ENCODE measurements at regions not wholly inside any gene's neighbourhood (a gene's known extent, or its start where the extent isn't known, plus 50 kb on each side); places are given as distances from the start of the nearest gene placed in this dataset.
"Not testable (repeated sequence)": the region's sequence is repeated elsewhere in the genome, so short reads cannot be mapped to it uniquely, and the experiment has no call there.

DNA sequence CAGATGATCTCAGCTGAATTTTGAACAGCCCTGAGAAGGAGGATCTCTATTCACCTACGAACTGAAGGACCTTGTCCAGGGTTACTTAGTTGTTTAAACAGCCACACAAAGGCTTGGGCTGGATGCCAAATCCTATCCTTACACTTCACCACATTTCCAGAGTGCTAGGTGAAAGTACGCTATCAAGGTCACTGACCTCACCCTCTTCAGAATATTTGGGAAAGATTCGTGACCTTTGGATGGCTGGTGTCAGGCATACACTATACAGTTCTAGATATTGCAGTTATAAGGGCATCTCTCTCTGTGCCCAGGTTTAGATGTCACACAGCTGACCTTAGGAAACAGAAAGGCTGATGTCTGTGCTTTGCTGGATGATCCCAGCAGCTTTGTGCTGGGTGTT, 61.2 kb upstream of the ABLIM1 start:
- no peak for DNase-seq (ENCODE audit: low read depth)
- Histone ChIP-seq H3K36me3 (ENCODE audit: control insufficient read depth, insufficient read depth, low read length, severe bottlenecking) (no peaks in the 10 kb centered on the region), H3K4me3 (ENCODE audit: low read length) (no peak overlapping the region), H3K9ac (ENCODE audit: low read length) (no peak overlapping the region), H3K27me3 (replicated peaks; ENCODE audit: control insufficient read depth, insufficient read depth, low read length) (no peaks in the 10 kb centered on the region), H3K9me3 (ENCODE audit: control insufficient read depth, low read length) (no peaks in the 10 kb centered on the region), H3K4me1 (ENCODE audit: control insufficient read depth, insufficient read depth, low read length) (peaks cover 28% of the 10 kb centered on the region)

DNA sequence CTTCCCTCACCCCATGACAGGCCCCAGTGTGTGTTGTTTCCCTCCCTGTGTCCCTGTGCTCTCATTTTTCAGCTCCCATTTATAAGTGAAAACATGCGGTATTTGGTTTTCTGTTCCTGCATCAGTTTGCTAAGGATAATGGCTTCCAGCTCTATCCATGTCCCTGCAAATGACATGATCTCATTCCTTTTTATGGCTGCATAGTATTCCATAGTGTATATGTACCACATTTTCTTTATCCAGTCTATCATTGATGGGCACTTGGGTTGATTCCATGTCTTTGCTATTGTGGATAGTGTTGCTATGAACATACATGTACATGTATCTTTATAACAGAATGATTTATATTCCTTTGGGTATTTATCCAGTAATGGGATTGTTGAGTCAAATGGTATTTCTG, 61.9 kb upstream of the ABLIM1 start:
- not testable (repeated sequence) for H3K27me3 ChIP-seq (replicated peaks; ENCODE audit: control insufficient read depth, insufficient read depth, low read length); H3K36me3 ChIP-seq (ENCODE audit: control insufficient read depth, insufficient read depth, low read length, severe bottlenecking); DNase-seq (ENCODE audit: low read depth); H3K9ac ChIP-seq (ENCODE audit: low read length); H3K4me3 ChIP-seq (ENCODE audit: low read length); H3K9me3 ChIP-seq (ENCODE audit: control insufficient read depth, low read length)
- H3K4me1 ChIP-seq (ENCODE audit: control insufficient read depth, insufficient read depth, low read length) = peaks cover 24% of the 10 kb centered on the region

DNA sequence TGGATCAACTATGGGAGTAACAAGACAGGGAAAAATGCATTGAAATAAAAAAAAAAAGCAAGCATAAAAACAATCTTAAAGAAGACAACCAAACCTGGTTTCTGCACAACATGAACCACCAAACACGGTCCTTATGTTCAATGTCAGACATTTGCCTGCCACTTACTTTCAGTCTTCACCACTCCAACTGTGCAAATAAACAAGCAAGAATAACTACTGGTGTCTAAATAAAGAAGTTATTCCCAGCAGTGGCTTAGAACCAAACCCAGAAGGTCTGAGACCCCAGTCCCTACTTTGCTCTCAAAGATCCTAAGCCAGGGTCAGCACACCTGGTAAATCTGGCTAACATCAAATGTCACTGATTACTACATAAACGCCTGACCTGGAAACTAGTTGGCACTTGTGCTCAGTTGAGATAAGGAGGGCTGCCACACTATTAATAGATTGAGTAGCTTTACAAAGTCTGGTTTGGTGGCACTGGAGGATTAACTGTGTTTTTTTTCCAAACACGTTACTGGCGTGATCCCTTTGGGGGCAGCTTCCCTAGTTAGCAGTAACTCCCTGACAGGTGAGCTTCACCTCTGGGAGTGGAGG, 62.7 kb upstream of the ABLIM1 start:
- H3K4me3 ChIP-seq (ENCODE audit: low read length) = no peak overlapping the region
- H3K36me3 ChIP-seq (ENCODE audit: control insufficient read depth, insufficient read depth, low read length, severe bottlenecking) = no peaks in the 10 kb centered on the region
- H3K9ac ChIP-seq (ENCODE audit: low read length) = no peak overlapping the region
- no peaks in the 10 kb centered on the region for H3K27me3 ChIP-seq (replicated peaks; ENCODE audit: control insufficient read depth, insufficient read depth, low read length)
- DNase-seq (ENCODE audit: low read depth) = no peak
- peaks cover 18% of the 10 kb centered on the region for H3K4me1 ChIP-seq (ENCODE audit: control insufficient read depth, insufficient read depth, low read length)
- H3K9me3 ChIP-seq (ENCODE audit: control insufficient read depth, low read length) = no peaks in the 10 kb centered on the region

DNA sequence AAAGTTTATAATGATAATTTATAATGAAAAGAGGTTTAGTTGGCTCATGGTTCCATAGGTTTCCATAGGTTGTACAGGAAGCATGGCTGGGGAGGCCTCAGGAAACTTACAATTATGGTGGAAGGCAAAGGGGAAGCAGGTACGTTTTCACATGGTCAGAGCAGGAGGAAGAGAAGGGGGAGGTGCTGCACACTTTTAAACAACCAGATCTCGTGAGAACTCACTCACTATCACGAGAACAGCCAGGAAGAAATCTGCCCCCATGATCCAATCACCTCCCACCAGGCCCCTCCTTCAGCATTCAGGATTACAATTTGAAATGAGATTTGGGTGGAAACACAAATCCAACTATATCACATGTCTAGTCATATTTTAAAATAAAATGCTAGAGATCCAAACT, 64.1 kb upstream of the ABLIM1 start:
- H3K36me3 ChIP-seq (ENCODE audit: control insufficient read depth, insufficient read depth, low read length, severe bottlenecking); H3K9me3 ChIP-seq (ENCODE audit: control insufficient read depth, low read length); H3K4me1 ChIP-seq (ENCODE audit: control insufficient read depth, insufficient read depth, low read length); H3K9ac ChIP-seq (ENCODE audit: low read length); H3K27me3 ChIP-seq (replicated peaks; ENCODE audit: control insufficient read depth, insufficient read depth, low read length); DNase-seq (ENCODE audit: low read depth); H3K4me3 ChIP-seq (ENCODE audit: low read length): not testable (repeated sequence)

DNA sequence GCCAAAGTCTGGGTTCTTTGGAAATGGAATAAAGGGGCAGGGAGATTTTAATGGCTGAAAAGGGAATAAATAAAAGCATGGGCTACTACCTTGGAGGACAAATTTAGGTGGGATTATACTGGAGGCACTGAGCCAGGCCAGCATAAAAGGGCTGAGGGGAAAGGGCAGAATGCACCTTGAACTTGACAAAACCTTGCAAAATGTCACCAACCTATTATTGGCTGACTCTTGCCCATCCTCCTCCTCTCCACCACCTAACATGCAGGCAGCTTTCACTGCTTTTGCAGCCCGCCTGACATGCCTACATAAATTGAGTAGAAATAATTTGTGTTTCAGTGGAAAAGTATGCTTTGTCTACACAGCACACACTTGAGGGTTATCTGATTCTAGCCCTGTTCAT, 65.3 kb upstream of the ABLIM1 start:
- Histone ChIP-seq H3K36me3 (ENCODE audit: control insufficient read depth, insufficient read depth, low read length, severe bottlenecking) (no peaks in the 10 kb centered on the region), H3K27me3 (replicated peaks; ENCODE audit: control insufficient read depth, insufficient read depth, low read length) (no peaks in the 10 kb centered on the region), H3K4me1 (ENCODE audit: control insufficient read depth, insufficient read depth, low read length) (peaks cover 7% of the 10 kb centered on the region), H3K9me3 (ENCODE audit: control insufficient read depth, low read length) (no peaks in the 10 kb centered on the region), H3K4me3 (ENCODE audit: low read length) (no peak overlapping the region), H3K9ac (ENCODE audit: low read length) (no peak overlapping the region)
- no peak for DNase-seq (ENCODE audit: low read depth)

DNA sequence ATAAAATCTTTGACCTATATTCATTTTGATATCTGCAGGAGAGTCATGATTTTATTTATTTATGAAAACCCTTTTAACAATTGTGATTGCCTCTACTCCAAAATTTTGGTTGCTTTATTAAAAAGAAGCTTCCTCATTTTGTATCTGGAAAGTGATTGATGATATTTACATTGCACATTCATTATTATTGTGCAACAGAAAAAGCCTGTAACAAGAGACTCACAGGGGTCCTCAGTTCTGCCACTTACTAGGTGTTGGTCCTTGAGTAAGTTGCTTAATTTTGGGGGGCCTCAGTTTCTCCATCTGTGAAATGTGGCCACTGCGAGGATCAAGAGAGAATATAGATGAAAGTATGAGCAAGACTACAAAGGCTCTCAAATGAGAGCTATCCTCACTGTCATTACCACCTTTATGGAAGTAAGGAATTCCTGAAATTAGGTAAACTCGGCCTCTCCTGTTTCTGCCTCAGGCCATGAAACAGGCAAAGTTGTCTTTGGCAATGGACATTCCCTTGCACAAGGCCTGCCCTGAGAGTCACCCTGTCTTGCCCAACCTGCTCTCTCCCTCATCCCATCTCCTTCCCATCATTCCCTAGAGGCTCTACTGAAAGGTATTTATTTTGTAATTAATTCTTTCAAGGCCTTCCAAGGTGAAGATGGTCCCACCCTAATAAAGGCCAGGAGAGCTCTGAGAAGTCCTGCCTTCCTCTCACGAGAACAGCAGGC, 66.1 kb upstream of the ABLIM1 start:
- H3K4me1 ChIP-seq (ENCODE audit: control insufficient read depth, insufficient read depth, low read length) = peaks cover 7% of the 10 kb centered on the region
- no peaks in the 10 kb centered on the region for H3K9me3 ChIP-seq (ENCODE audit: control insufficient read depth, low read length)
- H3K27me3 ChIP-seq (replicated peaks; ENCODE audit: control insufficient read depth, insufficient read depth, low read length) = no peaks in the 10 kb centered on the region
- no peaks in the 10 kb centered on the region for H3K36me3 ChIP-seq (ENCODE audit: control insufficient read depth, insufficient read depth, low read length, severe bottlenecking)
- DNase-seq (ENCODE audit: low read depth) = peak; percentile 16
- H3K9ac ChIP-seq (ENCODE audit: low read length) = no peak overlapping the region
- H3K4me3 ChIP-seq (ENCODE audit: low read length) = no peak overlapping the region

DNA sequence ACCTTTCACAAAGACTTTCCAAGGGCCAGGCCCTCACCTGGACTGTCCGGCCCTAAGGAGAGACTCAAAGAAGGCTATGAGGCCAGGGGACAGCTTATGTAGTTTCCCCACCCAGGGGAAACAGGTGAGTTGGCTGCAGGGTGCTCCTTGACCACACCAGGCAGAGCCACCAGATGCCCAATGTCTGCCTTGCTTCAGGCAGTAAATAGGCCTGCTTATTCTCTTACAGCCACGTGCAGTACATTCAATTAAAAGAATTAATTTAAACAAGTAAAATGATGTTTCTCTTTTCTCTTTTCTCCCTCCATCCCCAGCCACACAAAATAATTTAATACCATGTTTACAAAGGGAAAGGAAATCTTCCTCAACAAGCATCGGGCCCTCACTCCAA, 66.6 kb upstream of the ABLIM1 start:
- Histone ChIP-seq H3K36me3 (ENCODE audit: control insufficient read depth, insufficient read depth, low read length, severe bottlenecking) (no peaks in the 10 kb centered on the region), H3K27me3 (replicated peaks; ENCODE audit: control insufficient read depth, insufficient read depth, low read length) (no peaks in the 10 kb centered on the region), H3K9me3 (ENCODE audit: control insufficient read depth, low read length) (no peaks in the 10 kb centered on the region), H3K4me1 (ENCODE audit: control insufficient read depth, insufficient read depth, low read length) (peaks cover 7% of the 10 kb centered on the region), H3K4me3 (ENCODE audit: low read length) (no peak overlapping the region), H3K9ac (ENCODE audit: low read length) (no peak overlapping the region)
- no peak for DNase-seq (ENCODE audit: low read depth)

DNA sequence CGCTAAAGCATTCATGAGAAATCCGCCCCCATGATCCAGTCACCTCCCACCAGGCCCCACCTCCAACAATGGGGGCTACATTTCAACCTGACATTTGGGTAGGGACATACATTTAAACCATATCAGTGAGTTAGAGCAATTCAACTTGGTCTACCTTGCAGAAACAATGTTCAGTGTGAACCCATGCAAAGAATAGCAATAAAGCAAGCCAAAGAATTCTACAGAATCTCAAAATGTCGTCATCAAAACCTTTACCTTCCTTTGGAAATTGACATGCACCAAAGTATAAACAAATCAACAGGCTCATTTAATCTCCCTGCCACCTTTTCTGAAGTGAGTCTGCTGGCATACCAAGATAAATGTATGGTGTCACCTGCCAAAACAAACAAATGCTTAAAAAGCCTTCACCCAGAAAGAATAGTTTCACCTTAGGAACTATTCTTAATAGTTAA, 68.8 kb upstream of the ABLIM1 start:
- H3K9ac ChIP-seq (ENCODE audit: low read length) = no peak overlapping the region
- DNase-seq (ENCODE audit: low read depth) = no peak
- H3K4me1 ChIP-seq (ENCODE audit: control insufficient read depth, insufficient read depth, low read length) = peaks cover 7% of the 10 kb centered on the region
- no peak overlapping the region for H3K4me3 ChIP-seq (ENCODE audit: low read length)
- H3K9me3 ChIP-seq (ENCODE audit: control insufficient read depth, low read length) = no peaks in the 10 kb centered on the region
- no peaks in the 10 kb centered on the region for H3K36me3 ChIP-seq (ENCODE audit: control insufficient read depth, insufficient read depth, low read length, severe bottlenecking)
- no peaks in the 10 kb centered on the region for H3K27me3 ChIP-seq (replicated peaks; ENCODE audit: control insufficient read depth, insufficient read depth, low read length)

DNA sequence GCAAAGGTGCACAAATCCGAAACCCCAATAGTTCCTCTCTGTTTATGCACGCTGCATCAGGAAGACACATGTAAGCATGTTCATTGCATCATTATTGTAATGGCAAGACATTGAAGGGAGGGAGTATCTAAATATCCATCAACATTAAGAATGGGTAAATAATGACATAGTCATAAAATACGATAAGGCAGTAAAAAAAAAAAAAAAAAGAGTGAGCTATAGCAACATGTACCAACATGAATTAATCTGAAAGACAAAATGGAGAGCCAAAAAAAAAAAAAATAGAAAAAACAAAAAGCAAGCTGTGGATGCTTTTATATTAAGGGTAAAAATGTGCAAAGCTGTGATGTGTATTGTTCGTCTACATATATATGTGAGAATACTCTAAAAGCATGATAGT, 70.2 kb upstream of the ABLIM1 start:
- H3K36me3 ChIP-seq (ENCODE audit: control insufficient read depth, insufficient read depth, low read length, severe bottlenecking) = no peaks in the 10 kb centered on the region
- no peak overlapping the region for H3K9ac ChIP-seq (ENCODE audit: low read length)
- H3K4me1 ChIP-seq (ENCODE audit: control insufficient read depth, insufficient read depth, low read length) = peaks cover 7% of the 10 kb centered on the region
- H3K9me3 ChIP-seq (ENCODE audit: control insufficient read depth, low read length) = no peaks in the 10 kb centered on the region
- DNase-seq (ENCODE audit: low read depth) = no peak
- H3K27me3 ChIP-seq (replicated peaks; ENCODE audit: control insufficient read depth, insufficient read depth, low read length) = no peaks in the 10 kb centered on the region
- no peak overlapping the region for H3K4me3 ChIP-seq (ENCODE audit: low read length)

DNA sequence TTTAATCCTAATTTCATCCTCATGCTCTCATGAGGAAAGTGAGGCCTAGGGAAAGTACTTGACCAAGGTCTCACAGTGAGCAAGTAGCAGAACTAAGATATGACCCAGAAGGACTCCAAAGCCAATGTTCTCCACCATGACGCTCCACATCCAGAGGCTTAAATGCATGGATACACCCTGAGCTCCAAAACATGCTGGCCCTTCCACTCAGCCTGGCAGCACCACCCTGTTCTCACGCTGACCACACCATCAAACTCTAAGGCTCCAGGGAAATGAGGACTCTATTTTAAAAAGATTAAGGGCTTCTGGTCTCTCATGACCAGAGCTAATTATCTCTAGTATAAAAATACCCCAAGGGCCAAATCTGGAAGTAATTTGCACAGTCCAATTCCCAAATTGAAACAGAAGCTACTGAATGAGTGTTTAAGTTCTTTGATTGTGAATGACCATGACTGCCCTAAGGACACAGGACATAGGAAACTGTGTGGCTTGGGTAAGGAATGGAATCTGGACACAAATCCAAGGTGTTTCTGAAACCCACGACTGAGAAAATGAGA, 71.1 kb upstream of the ABLIM1 start:
- no peaks in the 10 kb centered on the region for H3K36me3 ChIP-seq (ENCODE audit: control insufficient read depth, insufficient read depth, low read length, severe bottlenecking)
- H3K4me1 ChIP-seq (ENCODE audit: control insufficient read depth, insufficient read depth, low read length) = peaks cover 4% of the 10 kb centered on the region
- H3K9ac ChIP-seq (ENCODE audit: low read length) = no peak overlapping the region
- no peak overlapping the region for H3K4me3 ChIP-seq (ENCODE audit: low read length)
- DNase-seq (ENCODE audit: low read depth) = no peak
- H3K27me3 ChIP-seq (replicated peaks; ENCODE audit: control insufficient read depth, insufficient read depth, low read length) = no peaks in the 10 kb centered on the region
- H3K9me3 ChIP-seq (ENCODE audit: control insufficient read depth, low read length) = no peaks in the 10 kb centered on the region

DNA sequence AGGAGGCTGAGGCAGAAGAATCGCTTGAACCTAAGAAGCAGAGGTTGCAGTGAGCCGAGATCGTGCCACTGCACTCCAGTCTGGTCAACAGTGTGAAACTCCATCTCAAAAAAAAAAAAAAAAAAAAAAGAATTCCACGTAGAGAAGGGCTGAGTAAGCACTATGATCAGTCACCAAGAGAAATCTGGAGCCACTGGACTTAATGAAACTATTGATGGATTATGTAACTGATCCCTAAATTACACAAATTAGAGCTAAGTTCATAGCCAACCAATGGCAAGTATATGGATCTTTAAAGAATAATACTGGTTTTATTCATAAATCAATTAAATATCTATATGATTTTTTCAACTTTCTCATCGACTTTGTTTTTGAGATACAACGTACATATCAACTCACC, 72.2 kb upstream of the ABLIM1 start:
- no peak overlapping the region for H3K9ac ChIP-seq (ENCODE audit: low read length)
- no peak overlapping the region for H3K4me3 ChIP-seq (ENCODE audit: low read length)
- H3K9me3 ChIP-seq (ENCODE audit: control insufficient read depth, low read length) = no peaks in the 10 kb centered on the region
- no peak for DNase-seq (ENCODE audit: low read depth)
- H3K36me3 ChIP-seq (ENCODE audit: control insufficient read depth, insufficient read depth, low read length, severe bottlenecking) = no peaks in the 10 kb centered on the region
- H3K27me3 ChIP-seq (replicated peaks; ENCODE audit: control insufficient read depth, insufficient read depth, low read length) = no peaks in the 10 kb centered on the region
- H3K4me1 ChIP-seq (ENCODE audit: control insufficient read depth, insufficient read depth, low read length) = no peaks in the 10 kb centered on the region

Measured in adipocyte (in vitro differentiated cells).